ENCODE measurements at regions not wholly inside any gene's neighbourhood (a gene's known extent, or its start where the extent isn't known, plus 50 kb on each side); places are given as distances from the start of the nearest gene placed in this dataset.
"Not testable (repeated sequence)": the region's sequence is repeated elsewhere in the genome, so short reads cannot be mapped to it uniquely, and the experiment has no call there.

- Histone ChIP-seq H3K27me3 (no peaks in the 10 kb centered on the region), H3K9me3 (no peaks in the 10 kb centered on the region), H3K4me3 (no peak overlapping the region), H3K4me1 (peaks cover 28% of the 10 kb centered on the region), H3K27ac (no peak overlapping the region), H3K36me3 (no peaks in the 10 kb centered on the region)
- WGBS: 64% methylated on average over 8 of the region's 8 CpGs
- DNase-seq (ENCODE audit: low spot score in 2 of 2): no peak
- no peak for TF ChIP-seq POLR2A (IDR thresholded peaks at IDR 0.05)
- TF ChIP-seq POLR2AphosphoS5 (IDR thresholded peaks at IDR 0.05): no peak
- TF ChIP-seq CTCF (IDR thresholded peaks at IDR 0.05): no peak
- TF ChIP-seq EP300 (IDR thresholded peaks at IDR 0.05): no peak
Measured at GRCh38 chr14:84087986-84088531, 1441.9 kb upstream of the FLRT2 start.

- no peak for DNase-seq (ENCODE audit: low spot score in 2 of 2)
- Histone ChIP-seq H3K27ac (no peak overlapping the region), H3K27me3 (no peaks in the 10 kb centered on the region), H3K4me3 (no peak overlapping the region), H3K4me1 (peaks cover 5% of the 10 kb centered on the region), H3K9me3 (no peaks in the 10 kb centered on the region), H3K36me3 (no peaks in the 10 kb centered on the region)
- TF ChIP-seq EP300 (IDR thresholded peaks at IDR 0.05) (no peak), POLR2A (IDR thresholded peaks at IDR 0.05) (no peak), CTCF (IDR thresholded peaks at IDR 0.05) (no peak), POLR2AphosphoS5 (IDR thresholded peaks at IDR 0.05) (no peak)
- WGBS: no CpG with 5 or more reads among the region's 6 CpGs
Measured at GRCh38 chr14:84090837-84091236, 1439.1 kb upstream of the FLRT2 start.

GRCh38 chr14:84095681-84096080, 1434.3 kb upstream of the FLRT2 start:
- DNase-seq (ENCODE audit: low spot score in 2 of 2): no peak

DNA sequence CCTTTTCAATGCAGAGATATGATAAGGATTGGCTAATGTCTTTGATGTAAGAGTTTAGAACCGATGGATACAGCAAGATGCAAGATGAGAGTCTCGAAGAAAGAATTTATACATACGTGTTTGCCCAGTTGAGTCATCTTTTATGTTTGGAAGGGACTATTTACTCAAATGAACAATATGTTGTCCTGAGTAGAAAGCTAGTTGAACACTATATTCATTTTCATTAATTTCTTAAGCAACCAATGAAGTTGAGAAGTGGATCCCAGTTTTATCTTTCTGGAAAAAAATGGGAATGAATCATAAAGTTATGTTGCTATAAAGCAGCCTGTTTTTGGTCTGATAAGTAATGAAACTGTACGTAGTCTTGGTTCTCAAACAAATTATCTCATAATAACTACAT, 1431.7 kb upstream of the FLRT2 start:
- no peak for DNase-seq (ENCODE audit: low spot score in 2 of 2)
- Histone ChIP-seq H3K36me3 (no peaks in the 10 kb centered on the region), H3K27me3 (no peaks in the 10 kb centered on the region), H3K27ac (no peak overlapping the region), H3K9me3 (peaks cover 5% of the 10 kb centered on the region), H3K4me1 (no peaks in the 10 kb centered on the region), H3K4me3 (no peak overlapping the region)
- 95% methylated on average over 4 of the region's 4 CpGs for WGBS
- TF ChIP-seq POLR2AphosphoS5 (IDR thresholded peaks at IDR 0.05) (no peak), POLR2A (IDR thresholded peaks at IDR 0.05) (no peak), CTCF (IDR thresholded peaks at IDR 0.05) (no peak), EP300 (IDR thresholded peaks at IDR 0.05) (no peak)

More at GRCh38 chr14:84095681-84096080, 1434.3 kb upstream of the FLRT2 start:
- Histone ChIP-seq H3K4me3 (no peak overlapping the region), H3K27me3 (no peaks in the 10 kb centered on the region), H3K9me3 (no peaks in the 10 kb centered on the region), H3K27ac (no peak overlapping the region), H3K4me1 (no peaks in the 10 kb centered on the region), H3K36me3 (no peaks in the 10 kb centered on the region)
- WGBS: 17% methylated on average over 1 of the region's 1 CpG
- TF ChIP-seq POLR2A (IDR thresholded peaks at IDR 0.05): no peak
- no peak for TF ChIP-seq EP300 (IDR thresholded peaks at IDR 0.05)
- no peak for TF ChIP-seq CTCF (IDR thresholded peaks at IDR 0.05)

GRCh38 chr14:84099560-84099959, 1430.4 kb upstream of the FLRT2 start:
- not testable (repeated sequence) for H3K27ac ChIP-seq; H3K27me3 ChIP-seq; H3K4me3 ChIP-seq; H3K4me1 ChIP-seq; H3K36me3 ChIP-seq; DNase-seq (ENCODE audit: low spot score in 2 of 2); H3K9me3 ChIP-seq
- no CpG with 5 or more reads among the region's 27 CpGs for WGBS

- no peak overlapping the region for H3K27ac ChIP-seq
- H3K27me3 ChIP-seq: no peaks in the 10 kb centered on the region
- no peaks in the 10 kb centered on the region for H3K4me1 ChIP-seq
- no peaks in the 10 kb centered on the region for H3K9me3 ChIP-seq
- TF ChIP-seq CTCF (IDR thresholded peaks at IDR 0.05) (no peak), POLR2A (IDR thresholded peaks at IDR 0.05) (no peak), EP300 (IDR thresholded peaks at IDR 0.05) (no peak), POLR2AphosphoS5 (IDR thresholded peaks at IDR 0.05) (no peak)
- no peak for DNase-seq (ENCODE audit: low spot score in 2 of 2)
- H3K4me3 ChIP-seq: no peak overlapping the region
- no peaks in the 10 kb centered on the region for H3K36me3 ChIP-seq
Measured at GRCh38 chr14:84107835-84108343, 1422.1 kb upstream of the FLRT2 start.
